DMS79 treated with DMSO at 0.1 percent for 48 hours (cell line): ENCODE measurements at regions not wholly inside any gene's neighbourhood (a gene's known extent, or its start where the extent isn't known, plus 50 kb on each side); places are given as distances from the start of the nearest gene placed in this dataset.

ENCODE experiments used
- DNase-seq: peaks from one replicate; lab custom pipeline; 2025; lab: John Stamatoyannopoulos, UW

DNA sequence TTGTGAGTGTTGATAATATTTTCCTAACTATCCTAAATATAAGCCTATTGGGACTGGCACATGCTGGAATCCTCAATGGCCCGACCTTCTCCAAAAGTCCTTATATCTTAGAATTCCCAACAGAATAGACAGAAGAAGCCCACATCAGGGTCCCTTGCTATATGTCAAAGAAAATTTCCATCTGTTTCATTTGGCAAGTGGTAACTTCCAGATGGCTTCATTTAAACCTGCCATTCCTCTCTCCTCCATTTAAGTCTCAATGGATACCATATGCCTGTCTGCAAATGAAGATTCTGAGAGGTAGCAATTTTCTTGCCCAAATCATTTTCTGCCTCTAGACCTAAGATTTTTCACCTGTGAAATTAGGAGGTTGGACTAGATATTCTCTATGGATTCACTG, 73.1 kb upstream of the KCNA4 start:
- DNase-seq = no peak

GRCh38 chr11:30091246-30091645, 74.4 kb upstream of the KCNA4 start:
- no peak for DNase-seq

DNA sequence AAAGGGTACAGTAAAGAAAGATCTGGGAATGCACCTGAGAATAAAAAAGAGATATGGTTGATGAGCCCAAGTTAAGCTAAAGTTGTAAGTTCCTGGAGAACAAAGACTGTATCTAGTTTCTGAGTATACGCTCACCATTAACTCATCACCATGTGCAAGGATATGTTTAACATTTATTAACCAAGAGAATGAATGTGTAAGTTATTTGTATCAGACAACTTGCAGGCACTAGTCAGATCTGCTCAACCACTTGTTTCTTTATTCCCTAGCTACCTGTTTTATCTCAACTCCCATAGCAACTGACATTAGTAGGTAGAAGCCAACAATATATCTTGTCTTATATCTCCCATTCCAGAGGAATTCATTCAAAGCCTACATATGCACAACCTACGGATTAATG, 74.9 kb upstream of the KCNA4 start:
- no peak for DNase-seq

DNA sequence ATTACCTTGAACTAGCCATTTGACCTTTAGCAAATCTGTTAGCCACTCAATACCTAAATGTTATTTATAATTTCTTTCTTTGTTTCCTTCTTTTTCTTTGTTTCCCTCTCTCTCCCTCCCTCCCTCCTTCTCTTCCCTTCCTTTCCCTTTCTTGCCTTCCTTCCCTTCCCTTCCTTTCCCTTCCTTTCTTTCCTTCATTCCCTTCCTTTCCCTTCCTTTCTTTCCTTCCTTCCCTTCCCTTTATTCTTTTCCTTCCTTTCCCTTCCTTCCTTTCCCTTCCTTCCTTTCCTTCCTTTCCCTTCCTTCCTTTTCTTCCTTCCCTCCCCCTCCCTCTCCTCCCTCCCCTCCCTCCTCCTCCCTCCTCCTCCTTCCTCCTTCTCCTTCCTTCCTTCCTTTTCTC, 75.7 kb upstream of the KCNA4 start:
- no peak for DNase-seq

DNA sequence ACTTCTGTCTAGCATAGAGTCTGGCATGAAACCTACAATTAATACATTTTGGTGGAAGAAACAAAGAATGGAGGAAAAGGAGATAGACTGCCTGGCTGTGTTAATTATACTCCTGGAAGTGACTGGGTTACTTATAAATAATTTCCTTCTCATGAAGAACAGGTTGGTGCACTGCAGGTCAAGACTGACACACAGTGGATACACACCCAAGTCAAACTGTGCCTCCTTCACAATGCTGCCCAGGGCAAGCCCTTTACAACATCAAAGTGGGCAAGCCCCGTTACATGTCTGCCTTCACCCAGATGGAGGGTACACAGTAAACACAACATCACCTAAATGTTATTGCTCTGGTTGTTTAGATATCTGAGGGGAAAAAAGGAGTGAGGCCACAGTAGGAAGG, 83.7 kb upstream of the KCNA4 start:
- DNase-seq = no peak

- DNase-seq = no peak
These were observed 89.7 kb upstream of the KCNA4 start for GRCh38 chr11:30106222-30107181.

GRCh38 chr11:30107899-30108298, 91.1 kb upstream of the KCNA4 start:
- DNase-seq = no peak

DNA sequence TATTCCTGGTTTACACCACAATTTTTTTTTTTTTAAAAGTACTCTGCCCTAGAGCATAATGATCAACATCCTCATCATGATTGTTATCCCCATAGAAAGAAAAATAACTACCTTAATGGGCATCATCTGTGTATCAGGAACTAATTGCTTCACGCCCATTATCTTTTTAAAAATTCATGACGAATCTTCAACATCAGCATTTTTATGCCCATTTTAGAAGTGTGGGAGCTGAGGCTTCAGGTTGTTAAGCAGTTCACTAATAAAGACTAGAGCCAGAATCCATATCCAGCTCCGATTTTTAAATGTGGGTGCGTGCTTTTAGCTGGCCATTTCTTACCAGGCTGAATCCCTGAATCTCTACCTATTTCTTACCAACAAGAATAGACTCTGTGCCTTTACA, 92.9 kb upstream of the KCNA4 start:
- DNase-seq = no peak

GRCh38 chr11:30110691-30111090, 93.9 kb upstream of the KCNA4 start:
- DNase-seq = no peak

DNA sequence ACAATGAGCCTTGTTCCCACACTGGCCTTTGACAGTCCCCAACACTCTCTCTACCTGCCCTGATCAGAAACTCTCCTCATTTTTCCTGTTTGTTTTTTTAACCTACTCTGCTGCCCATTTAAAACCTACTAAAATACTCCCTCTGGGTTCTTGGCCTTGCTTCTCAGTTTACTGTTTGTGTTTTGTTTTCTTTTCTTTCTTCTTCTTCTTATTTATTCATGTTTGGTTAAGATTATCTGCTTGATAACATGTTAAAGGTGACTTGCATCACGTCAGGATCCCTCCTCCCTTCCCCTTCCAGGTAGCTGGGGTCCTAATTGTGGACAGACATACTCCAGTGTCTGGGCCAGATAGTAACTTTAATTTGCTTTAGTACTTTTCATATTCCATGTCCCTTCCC, 95.0 kb upstream of the KCNA4 start:
- no peak for DNase-seq

DNA sequence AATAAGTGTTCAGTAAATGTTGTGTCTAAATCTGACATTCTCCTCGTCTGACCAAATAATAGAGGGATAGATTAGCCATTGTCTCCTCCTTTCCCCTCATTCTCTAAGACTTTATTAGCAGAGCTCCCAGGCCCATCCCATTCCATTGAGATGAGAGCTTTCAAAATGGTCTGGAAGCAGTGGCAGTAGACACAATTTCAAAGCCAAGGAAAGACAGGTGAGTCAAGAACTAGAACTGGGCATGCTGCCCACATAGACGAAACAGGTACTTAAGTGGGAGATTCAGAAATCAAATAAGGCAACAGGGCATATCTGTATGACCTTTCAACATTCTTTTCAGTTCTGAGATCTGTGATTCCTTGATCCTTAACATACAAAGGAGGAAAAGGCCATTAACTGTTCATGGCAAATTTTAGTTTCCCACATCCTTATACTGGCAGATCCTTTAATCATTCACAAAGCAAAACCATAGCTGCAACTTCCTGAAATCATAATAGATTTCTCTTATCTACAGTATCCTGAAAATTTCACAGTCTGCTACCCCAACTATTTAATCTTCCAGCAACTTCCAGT, 96.6 kb upstream of the KCNA4 start:
- DNase-seq = no peak

DNA sequence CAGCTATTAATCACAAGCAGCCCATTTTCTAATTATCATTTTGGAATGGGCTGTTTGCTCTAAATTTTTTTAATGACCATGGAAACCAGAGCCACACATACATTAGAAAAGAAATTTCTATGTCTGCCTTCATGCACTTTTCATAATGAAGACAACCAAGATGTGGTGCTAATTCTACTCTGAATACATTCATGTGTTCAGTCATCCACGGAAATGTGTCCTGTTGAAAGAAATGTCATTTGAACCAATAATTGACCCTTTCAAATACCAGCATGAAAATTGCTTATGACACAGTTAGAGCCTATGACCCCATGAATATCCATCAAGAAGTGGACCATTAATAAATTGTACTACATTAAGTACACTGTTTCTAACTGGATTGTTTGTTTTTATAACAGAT, 99.7 kb upstream of the KCNA4 start:
- DNase-seq = no peak

DNA sequence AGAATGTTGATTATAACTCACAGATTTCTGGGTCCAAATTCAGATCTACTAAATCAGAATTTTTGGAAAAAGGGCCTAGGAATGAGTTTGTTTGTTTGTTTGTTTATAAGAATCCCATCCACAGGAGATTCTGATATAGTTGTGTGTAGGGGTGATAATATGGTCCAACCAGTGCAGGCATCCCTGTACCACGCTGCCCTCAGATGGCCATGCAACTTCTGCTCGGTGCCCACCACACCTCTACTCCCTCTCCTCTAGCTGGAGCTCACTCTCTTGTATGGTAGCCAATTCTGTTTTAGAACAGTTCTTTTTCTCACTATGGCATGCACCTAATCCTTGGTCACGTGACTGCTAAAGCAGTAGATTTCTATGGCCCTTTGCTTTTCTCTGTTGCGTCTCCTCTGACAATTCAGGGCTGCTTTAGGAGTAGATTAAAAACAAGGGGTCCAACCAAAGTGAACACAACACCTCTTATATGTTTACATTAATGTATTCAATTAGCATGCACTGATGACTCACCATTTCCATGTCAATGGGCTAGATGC, 103.3 kb upstream of the KCNA4 start:
- no peak for DNase-seq

GRCh38 chr11:30125456-30125855, 105.4 kb upstream of the FSHB start:
- DNase-seq = no peak

GRCh38 chr11:30128269-30128932, 102.4 kb upstream of the FSHB start:
- no peak for DNase-seq

GRCh38 chr11:30131535-30131934, 99.3 kb upstream of the FSHB start:
- no peak for DNase-seq

- DNase-seq = no peak
These were observed 97.5 kb upstream of the FSHB start for GRCh38 chr11:30133281-30133680.

DNA sequence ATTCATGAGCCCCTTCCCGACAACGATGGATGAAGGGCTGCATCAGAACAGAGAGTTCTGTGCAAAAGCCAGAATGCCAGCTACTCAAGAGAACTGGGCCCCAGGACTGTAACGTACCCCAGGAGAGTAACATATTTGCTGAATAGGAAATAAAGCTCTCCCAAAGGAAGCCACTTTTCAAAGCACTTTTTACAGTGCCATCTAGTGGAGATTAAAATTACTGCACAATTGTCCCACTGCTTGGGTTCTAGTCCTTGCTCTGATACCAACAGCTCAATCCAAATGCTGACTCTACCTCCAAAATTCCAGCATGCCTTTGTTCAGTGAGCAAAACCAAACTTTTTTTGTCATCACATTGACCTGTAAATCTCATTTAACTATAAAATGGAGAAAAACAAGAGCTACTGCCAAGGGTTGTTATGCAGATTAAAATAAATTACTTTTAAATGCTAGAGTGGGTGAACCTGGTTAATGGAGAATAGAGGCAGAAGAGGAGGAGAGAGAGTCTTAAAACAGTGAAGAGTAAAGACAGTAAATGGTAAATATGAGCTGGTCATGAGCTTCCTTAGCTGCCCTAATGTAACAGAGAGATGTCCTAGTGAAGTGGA, 87.6 kb upstream of the FSHB start:
- no peak for DNase-seq

- DNase-seq = no peak
These were observed 83.5 kb upstream of the FSHB start for GRCh38 chr11:30147293-30147692.

DNA sequence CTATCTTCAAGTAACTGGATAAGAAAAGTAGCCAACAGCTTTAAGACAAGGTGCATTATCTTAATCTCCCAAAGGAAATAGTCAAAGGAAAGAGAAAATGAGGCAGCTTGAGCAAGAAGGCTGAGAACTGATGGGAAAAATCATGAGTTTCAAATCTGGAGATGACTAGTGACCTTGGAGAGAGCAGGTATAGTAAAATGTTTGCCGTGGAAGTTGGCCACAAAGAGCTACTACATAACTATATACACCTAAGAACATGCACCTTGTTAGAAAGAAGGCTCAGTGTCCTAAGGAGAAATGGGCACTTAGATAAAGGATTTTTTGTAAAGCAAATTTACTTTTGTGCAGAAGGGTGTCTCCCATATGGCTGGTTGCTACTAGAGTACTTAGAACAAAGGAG, 80.8 kb upstream of the FSHB start:
- no peak for DNase-seq

GRCh38 chr11:30150425-30150824, 80.4 kb upstream of the FSHB start:
- DNase-seq = no peak

- DNase-seq = no peak
These were observed 77.8 kb upstream of the FSHB start for GRCh38 chr11:30153008-30153407.
